ENCODE measurements at regions not wholly inside any gene's neighbourhood (a gene's known extent, or its start where the extent isn't known, plus 50 kb on each side); places are given as distances from the start of the nearest gene placed in this dataset.

GRCh38 chr2:128414351-128414750 is 95.7 kb upstream of the HS6ST1 start:
- H3K27me3 ChIP-seq (replicated peaks; ENCODE audit: control insufficient read depth, insufficient read depth, low read length), result no peaks in the 10 kb centered on the region
- Mint-ChIP-seq H3K36me3 (ENCODE audit: insufficient read depth, unreplicated experiment) (no peaks in the 10 kb centered on the region), H3K4me3 (ENCODE audit: unreplicated experiment) (no peak overlapping the region), H3K4me1 (ENCODE audit: low read depth, unreplicated experiment) (no peaks in the 10 kb centered on the region), H3K27me3 (ENCODE audit: insufficient read depth, unreplicated experiment) (no peaks in the 10 kb centered on the region), H3K9me3 (ENCODE audit: unreplicated experiment) (no peaks in the 10 kb centered on the region), H3K27ac (ENCODE audit: unreplicated experiment) (no peak overlapping the region)
- intact Hi-C loops (cut with micrococcal nuclease; ENCODE audit: unreplicated experiment), result no loop called here
- BruUV-seq (replicated peaks), result no TSS peak
- no peak overlapping the region for H3K4me3 ChIP-seq (ENCODE audit: low read depth, low read length)
- no peaks in the 10 kb centered on the region for H3K9me3 ChIP-seq
- TF ChIP-seq CTCF (IDR thresholded peaks at IDR 0.05; ENCODE audit: insufficient read depth in 1 of 2, low read depth in 1 of 2, low read length in 1 of 2, severe bottlenecking in 1 of 2, unreplicated experiment in 1 of 2), result no peak
- DNase-seq, result no peak
- POLR2A ChIA-PET, result no interaction called here
- H3K36me3 ChIP-seq (ENCODE audit: control insufficient read depth, insufficient read depth, low read length), result no peaks in the 10 kb centered on the region
- H3K4me1 ChIP-seq, result no peaks in the 10 kb centered on the region
- CTCF ChIA-PET, result no interaction called here

GRCh38 chr2:128414946-128415778 is 96.5 kb upstream of the HS6ST1 start:
- no peak for TF ChIP-seq CTCF (IDR thresholded peaks at IDR 0.05; ENCODE audit: insufficient read depth in 1 of 2, low read depth in 1 of 2, low read length in 1 of 2, severe bottlenecking in 1 of 2, unreplicated experiment in 1 of 2)
- ChIA-PET POLR2A (no interaction called here), CTCF (no interaction called here)
- no peaks in the 10 kb centered on the region for H3K27me3 ChIP-seq (replicated peaks; ENCODE audit: control insufficient read depth, insufficient read depth, low read length)
- no peaks in the 10 kb centered on the region for H3K9me3 ChIP-seq
- no TSS peak for BruUV-seq (replicated peaks)
- DNase-seq, result no peak
- H3K4me1 ChIP-seq, result no peaks in the 10 kb centered on the region
- H3K36me3 ChIP-seq (ENCODE audit: control insufficient read depth, insufficient read depth, low read length), result no peaks in the 10 kb centered on the region
- intact Hi-C loops (cut with micrococcal nuclease; ENCODE audit: unreplicated experiment), result loop anchor here (1.0 kb wide), 1 partner anchor 10 kb away; no protein-coding TSS in a partner anchor
- Mint-ChIP-seq H3K9me3 (ENCODE audit: unreplicated experiment) (no peaks in the 10 kb centered on the region), H3K36me3 (ENCODE audit: insufficient read depth, unreplicated experiment) (no peaks in the 10 kb centered on the region), H3K4me1 (ENCODE audit: low read depth, unreplicated experiment) (no peaks in the 10 kb centered on the region), H3K4me3 (ENCODE audit: unreplicated experiment) (no peak overlapping the region), H3K27me3 (ENCODE audit: insufficient read depth, unreplicated experiment) (no peaks in the 10 kb centered on the region), H3K27ac (ENCODE audit: unreplicated experiment) (no peak overlapping the region)
- no peak overlapping the region for H3K4me3 ChIP-seq (ENCODE audit: low read depth, low read length)

- Histone ChIP-seq H3K36me3 (ENCODE audit: control insufficient read depth, insufficient read depth, low read length) (no peaks in the 10 kb centered on the region), H3K4me3 (ENCODE audit: low read depth, low read length) (no peak overlapping the region), H3K9me3 (no peaks in the 10 kb centered on the region), H3K4me1 (no peaks in the 10 kb centered on the region), H3K27me3 (replicated peaks; ENCODE audit: control insufficient read depth, insufficient read depth, low read length) (no peaks in the 10 kb centered on the region)
- Mint-ChIP-seq H3K4me3 (ENCODE audit: unreplicated experiment) (no peak overlapping the region), H3K9me3 (ENCODE audit: unreplicated experiment) (no peaks in the 10 kb centered on the region), H3K27me3 (ENCODE audit: insufficient read depth, unreplicated experiment) (no peaks in the 10 kb centered on the region), H3K27ac (ENCODE audit: unreplicated experiment) (no peak overlapping the region), H3K36me3 (ENCODE audit: insufficient read depth, unreplicated experiment) (no peaks in the 10 kb centered on the region), H3K4me1 (ENCODE audit: low read depth, unreplicated experiment) (no peaks in the 10 kb centered on the region)
- no TSS peak for BruUV-seq (replicated peaks)
- intact Hi-C loops (cut with micrococcal nuclease; ENCODE audit: unreplicated experiment), result loop anchor here (1.0 kb wide), 1 partner anchor 10 kb away; no protein-coding TSS in a partner anchor
- no peak for DNase-seq
- TF ChIP-seq CTCF (IDR thresholded peaks at IDR 0.05; ENCODE audit: insufficient read depth in 1 of 2, low read depth in 1 of 2, low read length in 1 of 2, severe bottlenecking in 1 of 2, unreplicated experiment in 1 of 2), result no peak
- POLR2A ChIA-PET, result no interaction called here
- CTCF ChIA-PET, result no interaction called here
These were observed 97.1 kb upstream of the HS6ST1 start for GRCh38 chr2:128415779-128416061.

Data from Caco-2 (cell line).